HG02798 (cell line): ENCODE measurements at regions not wholly inside any gene's neighbourhood (a gene's known extent, or its start where the extent isn't known, plus 50 kb on each side); places are given as distances from the start of the nearest gene placed in this dataset.
"Not testable (repeated sequence)": the region's sequence is repeated elsewhere in the genome, so short reads cannot be mapped to it uniquely, and the experiment has no call there.

Source experiments
- ATAC-seq: cut with Tn5 transposase; IDR thresholded peaks from one replicate; pipeline ENCODE4 v1.9.1; 2021; ENCODE audit warnings: mild to moderate bottlenecking; ENCODE audit not compliant: unreplicated experiment, poor library complexity

DNA sequence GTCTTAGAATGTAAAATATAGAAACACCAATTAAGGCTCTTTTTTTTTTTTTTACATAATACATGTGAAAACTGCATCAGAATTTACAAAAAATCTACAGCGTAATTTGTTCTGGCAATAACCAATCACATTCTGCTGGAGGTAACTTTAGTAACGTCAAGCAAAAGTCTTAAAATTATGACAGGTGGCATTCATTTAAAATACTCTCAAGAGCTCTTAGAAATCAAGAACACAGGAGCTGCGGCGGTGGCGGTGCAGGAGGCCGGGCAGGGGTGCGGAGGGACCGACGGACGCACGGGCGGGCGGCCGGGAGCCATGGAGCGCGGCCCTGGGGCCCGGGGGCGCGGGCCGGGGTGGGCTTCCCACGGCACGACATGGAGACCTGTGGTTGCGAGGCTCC lies 202.4 kb downstream of the USP22 start:
- ATAC-seq = not testable (repeated sequence)

DNA sequence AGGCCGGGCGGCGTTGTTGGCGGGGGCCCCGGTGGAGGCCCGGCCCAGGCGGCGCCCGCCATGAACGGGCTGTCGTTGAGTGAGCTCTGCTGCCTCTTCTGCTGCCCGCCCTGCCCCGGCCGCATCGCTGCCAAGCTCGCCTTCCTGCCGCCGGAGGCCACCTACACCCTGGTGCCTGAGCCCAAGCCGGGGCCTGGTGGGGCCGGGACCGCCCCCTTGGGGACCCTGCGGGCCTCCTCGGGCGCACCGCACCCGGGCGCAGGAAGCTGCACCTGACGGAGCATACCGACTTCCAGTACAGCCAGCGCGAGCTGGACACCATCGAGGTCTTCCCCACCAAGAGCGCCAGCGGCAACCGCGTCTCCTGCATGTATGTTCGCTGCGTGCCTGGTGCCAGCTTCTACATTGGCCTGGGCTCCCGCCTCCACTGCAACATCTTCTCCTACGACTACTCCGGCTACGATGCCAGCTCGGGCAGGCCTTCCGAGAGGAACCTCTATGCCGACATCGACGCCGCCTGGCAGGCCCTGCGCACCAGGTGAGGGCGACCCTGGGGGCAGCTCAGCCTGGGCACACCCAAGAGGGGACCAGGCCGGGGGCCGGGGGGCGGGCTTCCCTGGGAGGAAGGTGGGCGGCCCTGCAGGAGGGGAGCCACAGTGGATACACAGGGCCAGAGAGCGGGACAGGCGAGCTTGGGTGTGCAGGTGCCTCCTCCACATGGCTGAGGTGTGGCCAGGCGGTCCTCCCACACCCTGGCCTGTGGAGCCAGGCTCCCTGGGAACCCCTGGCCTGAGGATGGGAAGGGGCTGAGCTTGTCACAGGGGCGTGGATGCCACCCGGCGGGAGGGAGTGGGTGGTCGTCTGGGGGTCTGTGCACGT lies 201.6 kb downstream of the USP22 start:
- ATAC-seq = not testable (repeated sequence)

DNA sequence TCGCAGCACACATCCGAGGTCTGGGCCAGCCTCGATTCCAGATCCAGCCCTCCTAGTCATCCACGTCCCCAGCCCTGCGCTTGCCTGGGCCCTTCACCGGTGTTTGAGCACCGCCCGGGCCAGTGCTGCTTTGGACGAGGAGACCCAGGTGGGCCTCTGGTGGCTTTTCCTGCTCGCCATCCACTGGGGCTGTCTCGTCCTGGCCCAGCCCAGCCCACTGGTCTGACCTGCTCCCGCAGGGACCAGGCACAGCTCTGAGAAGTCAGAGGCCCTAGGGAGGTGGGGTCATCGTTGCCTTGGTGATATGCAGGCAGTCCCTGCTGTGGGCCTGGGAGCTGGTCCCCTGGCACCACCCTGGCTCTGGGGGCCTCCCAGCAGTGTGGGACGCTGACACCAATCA lies 200.8 kb downstream of the USP22 start:
- ATAC-seq = not testable (repeated sequence)

DNA sequence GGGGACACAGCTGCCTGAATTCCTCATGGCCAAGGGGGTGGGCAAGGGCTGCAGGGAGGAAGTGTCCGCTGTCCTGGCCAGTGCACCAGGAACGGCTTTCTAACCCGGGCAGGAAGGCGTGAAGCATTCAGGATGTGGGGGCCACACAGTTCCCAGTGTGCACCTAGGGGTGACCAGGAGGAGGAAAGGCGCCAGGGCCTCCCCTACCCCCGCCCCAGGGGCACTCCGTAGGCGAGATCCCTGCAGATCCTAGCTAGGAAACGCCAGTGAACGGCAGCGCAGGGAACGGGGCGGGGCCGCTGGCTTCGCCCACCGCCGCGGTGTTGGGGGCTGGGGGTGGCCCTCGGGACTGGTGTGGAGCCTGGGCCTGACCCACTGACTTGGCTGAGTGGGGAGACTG lies 199.6 kb downstream of the USP22 start:
- not testable (repeated sequence) for ATAC-seq

DNA sequence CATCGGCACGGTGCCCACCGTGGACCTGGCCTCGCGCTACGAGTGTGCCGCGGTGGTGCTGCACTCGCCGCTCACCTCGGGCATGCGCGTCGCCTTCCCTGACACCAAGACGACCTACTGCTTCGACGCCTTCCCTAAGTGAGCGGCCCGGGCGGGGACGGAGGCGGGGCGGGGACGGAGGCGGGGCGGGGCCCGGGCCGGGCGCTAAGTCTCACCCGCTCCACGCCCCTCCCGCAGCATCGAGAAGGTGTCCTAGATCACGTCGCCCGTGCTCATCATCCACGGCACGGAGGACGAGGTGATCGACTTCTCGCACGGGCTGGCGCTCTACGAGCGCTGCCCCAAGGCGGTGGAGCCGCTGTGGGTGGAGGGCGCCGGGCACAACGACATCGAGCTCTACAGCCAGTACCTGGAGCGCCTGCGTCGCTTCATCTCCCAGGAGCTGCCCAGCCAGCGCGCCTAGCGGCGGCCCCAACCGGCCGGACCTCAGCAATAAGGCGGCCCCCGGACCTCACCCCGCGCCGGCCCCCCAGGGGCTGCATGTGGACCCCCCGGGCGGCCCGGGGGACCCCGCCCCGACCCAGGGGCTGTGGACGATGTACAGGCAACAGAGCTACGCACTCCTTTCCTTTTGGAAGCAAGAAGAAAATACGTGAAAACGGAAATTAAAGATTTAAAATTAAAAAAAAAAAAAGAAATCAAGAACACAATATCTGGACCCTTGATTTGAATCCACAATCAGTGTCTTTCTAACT lies 198.8 kb downstream of the USP22 start:
- not testable (repeated sequence) for ATAC-seq

DNA sequence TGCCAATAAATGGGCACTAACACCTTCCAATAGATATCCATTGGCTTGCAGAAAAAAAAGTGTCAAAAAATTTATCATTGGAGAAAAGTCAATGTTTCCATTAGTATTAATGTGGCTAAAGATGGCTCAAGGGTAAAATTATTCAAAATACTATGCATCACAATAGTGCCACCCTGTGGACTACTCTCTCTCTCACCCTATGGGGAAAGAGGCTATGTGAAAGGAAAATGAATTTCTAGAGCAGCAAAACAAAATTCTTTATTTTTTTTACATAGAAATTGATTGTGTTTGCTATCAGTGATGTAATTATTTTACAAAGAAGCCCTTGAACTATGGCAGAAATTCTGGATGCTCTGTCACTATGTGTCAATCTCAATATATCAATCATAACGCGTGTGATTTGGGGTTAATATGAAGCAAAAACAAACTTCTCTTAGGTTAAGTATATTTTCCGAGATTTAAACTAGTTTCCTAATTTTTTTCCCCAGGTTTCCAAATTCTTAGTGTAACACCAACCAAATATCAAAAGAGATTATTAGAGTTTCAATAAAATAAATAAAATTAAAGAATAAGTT lies 193.9 kb downstream of the USP22 start:
- not testable (repeated sequence) for ATAC-seq

DNA sequence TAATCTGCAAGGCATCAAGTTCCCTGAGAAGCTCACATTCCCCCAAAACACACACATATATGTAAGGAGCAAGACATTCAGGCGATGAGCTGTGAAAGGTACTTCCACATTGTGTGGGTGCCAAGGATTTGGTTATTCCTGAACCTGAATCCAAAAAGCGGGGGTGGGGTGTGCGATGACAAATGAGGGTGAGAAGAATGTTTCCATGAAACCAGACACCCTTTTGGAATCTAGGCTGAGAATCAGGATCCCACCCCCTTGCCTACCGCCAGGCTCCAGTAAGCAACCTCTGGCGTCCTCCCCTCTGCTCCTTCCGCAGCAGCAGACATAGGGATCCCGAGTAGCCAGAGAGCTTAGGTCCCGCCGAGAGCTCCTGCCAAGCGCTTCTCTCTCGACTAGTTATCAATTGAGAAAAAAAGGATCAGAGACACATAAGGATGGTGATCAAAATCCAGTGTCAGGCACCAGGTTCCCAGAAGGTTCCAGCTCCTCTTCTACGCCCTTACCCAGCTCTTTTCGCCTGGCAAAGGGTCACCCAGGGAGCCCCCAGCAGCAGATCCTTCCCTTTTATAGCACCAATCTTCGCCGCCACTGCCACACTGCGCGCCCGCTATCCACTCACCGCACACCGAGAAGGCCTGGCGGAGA lies 191.1 kb downstream of the USP22 start:
- ATAC-seq = not testable (repeated sequence)

DNA sequence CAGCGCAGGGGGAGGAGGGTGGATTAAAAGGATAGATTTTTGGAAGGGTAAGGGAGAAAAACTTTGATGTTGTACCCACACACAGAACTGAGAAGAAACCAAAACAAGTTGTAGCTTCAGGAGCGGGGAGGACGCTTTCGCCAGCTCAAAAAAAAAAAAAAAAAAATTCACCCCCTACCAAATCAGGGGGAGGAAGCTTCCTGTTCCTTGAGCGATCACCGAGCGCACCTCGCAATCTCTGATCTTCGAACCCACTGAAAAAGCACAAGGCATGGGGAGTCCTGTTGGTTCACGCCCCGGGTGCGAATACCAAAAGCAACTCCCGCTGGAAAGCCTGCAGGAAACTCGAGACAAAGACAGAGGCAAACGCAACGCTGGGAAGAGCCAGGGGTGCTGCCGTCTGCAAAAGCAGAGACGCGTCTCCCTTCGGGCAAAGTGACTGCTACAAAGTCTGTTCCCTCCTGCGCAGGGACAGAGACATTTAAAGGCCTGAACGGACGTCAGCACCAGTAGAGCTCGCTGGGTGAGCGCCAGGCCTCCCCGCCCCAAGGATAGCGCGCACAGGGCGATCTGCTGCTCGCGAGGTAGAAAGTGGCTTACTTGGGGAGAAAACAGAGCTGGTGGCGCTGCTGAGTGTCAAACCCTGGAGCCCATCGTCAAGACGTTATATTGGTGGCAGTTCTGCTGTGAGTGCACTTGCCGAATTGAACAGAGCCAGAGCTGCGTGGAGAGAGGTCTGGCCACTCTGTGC lies 190.4 kb downstream of the USP22 start:
- no peak for ATAC-seq

DNA sequence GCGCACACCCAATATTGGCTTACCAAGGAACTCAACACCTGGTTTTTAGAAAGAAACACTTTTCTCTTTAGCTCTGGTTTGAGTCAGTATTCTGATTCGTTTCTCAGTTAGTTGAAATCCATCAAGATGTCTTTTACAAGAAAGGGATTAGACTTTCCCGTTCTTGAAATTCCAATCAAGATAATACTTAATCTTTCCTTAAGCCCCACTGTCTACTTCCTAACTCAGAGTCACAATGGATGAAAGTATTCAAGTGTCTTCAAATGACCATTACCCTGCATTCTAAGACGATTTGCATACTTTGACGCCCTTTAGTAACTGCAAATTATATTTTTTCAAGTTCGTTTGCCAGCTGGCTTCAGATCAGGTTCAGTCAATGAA lies 189.8 kb downstream of the USP22 start:
- no peak for ATAC-seq

DNA sequence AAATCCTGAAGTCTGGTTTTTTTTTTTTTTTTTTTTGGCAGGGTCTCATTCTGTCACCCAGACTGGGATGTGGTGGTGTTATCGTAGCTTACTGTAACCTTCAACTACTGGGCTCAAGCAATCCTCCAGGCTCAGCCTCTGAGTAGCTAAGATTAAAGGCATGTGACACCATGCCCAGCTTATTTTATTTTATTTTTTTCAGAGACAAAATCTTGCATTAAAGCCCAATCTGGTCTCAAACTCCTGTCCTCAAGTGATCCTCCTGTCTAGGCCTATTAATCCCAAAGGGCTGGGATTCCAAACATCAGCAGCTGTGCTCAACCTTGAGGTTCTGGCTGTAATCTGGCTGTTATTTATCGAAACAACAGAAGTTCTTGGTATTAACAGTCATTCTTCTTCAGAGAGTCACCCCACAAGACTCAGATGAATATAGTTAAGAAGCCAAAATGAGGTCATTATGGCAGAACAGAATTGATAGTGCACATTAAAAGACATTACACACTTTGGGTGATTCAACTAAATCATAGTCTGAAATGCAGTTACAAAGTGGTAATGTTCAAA lies 186.8 kb downstream of the USP22 start:
- ATAC-seq = not testable (repeated sequence)

DNA sequence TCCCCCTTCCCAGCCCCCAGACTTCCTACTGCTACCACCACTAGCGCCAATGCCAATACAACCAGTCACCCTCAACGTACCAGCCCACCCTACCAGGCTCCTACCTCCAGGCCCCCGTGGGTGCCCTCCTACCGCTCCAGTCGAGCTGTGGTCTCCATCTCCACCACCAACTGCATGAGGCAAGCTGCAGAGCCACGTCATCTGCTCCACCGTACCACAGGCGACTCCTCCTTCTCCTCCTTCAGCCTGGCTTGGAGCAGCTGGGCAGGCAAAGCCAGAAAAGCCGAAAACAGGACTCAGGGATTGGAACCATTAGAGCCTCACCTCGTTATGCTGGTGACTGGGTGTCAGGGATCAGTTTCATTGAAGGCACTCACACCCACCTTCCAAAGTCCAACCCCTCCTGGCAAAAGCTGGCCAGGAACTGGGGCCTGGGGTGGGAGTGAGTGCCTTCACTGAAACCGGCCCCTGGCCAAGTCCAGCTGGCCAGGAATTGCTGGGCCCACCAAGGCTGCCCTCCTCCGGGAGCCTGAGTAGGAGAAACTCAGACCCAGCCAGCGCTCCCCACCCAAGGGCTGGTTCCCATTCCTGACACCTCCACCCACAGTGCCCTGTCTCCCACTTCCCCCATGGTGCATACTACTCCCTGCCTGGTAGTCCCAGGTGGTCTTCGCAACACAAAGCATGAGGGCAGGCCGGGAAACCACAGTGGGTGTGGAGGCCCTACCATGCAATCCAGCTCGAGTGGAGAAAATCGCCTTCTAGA lies 176.2 kb downstream of the USP22 start:
- ATAC-seq = not testable (repeated sequence)

DNA sequence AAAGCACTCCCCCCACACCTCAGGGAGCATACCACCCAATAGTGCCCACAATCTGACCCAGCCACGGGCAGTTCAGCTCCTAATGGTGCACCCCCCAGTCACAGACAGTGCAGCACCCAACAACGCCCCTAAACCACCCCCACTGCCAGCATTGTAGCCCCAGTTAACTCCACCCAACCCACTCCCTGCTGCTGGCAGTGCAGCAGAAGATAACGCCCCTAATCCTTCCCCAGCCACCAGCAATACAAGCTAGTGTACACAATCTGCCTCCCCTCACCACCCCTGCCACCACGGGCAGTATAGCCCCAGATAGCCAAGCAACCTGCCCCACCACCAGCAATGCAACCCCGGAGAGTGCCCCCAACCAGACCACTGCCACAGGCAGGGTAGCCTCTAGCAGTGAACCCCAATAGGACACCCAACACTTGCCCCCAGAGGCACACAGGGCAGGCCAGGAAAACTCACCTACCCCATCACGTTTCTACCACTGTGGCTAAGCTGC lies 175.3 kb downstream of the USP22 start:
- not testable (repeated sequence) for ATAC-seq

DNA sequence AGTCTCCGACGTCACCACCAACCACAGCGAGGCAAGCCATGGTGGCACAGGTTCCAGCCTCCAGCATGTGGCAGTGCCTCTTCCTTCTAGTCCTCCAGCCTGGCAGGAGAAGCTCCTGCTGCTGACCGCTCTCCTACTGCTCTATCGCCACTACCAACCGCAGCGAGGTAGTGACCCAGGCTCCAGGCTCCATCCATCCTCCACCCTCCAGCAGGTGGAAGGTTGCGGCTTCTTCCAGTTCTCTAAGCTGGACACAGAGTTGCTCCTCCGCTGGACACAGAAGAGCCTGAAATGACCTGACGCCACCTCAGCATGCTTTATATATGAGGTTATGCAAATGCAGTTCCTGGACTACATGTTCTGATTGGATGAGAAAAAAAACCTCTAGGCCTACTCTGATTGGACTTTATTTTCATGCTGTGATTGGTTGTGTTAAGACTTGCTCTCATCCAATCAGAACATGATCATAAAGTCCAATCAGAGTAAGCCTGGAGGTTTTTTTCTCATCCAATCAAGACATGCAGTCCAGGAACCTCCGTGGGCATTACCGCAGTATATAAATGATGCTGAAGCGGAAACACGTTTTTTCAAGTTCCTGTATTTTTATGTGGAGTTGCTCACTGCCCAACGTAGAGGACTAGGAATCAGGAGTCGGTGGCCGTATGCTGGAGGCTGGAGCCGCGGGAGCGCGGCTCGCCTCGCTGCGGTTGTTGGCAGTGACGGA lies 174.7 kb downstream of the USP22 start:
- ATAC-seq = not testable (repeated sequence)

DNA sequence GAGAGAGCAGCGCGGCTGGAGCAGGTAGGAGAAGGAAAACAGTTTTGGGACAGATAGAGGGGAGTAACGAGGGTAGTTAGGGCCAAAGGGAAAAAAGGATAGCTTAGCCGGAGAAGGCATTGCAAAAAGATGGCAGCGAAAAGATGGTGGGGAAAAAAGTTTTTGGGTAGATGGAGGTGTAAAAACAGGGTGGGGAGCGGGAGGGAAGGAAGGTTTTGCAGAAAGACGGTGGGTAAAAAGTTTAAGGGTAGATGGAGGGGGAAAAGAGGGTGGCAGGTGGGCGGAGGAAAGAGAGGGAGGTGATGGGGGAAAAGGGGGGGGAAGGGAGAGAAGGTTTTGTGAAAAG lies 174.2 kb downstream of the USP22 start:
- ATAC-seq = not testable (repeated sequence)

DNA sequence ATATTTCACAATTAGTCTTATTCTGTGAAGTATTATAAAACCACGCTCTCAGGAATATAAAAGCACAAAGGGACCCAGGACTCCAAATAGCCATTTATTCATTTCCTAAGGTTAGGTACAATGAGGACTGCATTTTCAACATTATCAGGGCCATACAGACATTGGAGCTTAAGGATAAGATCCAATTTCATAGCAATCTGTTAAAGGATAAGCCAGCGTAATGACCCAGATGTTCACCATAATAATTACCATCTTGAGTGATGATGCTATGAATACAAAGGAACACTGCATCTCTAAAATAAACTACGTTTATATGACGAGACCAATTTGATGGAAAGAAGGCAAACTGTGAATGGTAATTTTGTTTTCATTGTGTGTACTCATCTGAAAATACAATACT lies 169.6 kb downstream of the USP22 start:
- not testable (repeated sequence) for ATAC-seq

DNA sequence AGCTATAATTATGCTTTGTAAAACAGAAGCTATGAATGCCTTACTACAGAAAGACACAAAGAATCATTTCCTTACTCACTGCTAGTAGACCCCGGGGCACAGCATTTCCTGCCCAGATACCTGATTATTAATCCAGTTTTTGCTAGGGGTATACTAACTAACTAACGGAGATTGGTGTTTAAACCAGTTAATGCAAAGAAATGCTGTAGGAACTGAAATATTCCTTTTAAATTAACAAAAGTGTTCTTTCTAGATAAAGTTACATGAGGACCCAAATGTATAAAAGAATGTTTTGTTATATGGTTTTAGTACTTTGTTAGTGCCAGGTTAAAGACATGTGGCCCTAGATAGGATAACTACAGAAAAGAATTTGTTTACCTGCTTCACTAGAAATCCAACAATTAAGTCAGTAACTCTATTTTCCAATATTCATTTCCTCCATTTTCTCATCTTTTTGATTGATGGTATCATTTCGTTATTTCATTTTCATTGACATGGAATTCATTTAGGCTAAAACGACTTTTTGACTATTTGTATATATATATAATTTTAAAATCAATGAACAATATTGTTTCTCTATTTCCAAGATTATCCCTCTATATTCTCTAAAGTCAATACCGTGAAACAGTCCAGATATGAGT lies 169.0 kb downstream of the USP22 start:
- not testable (repeated sequence) for ATAC-seq

DNA sequence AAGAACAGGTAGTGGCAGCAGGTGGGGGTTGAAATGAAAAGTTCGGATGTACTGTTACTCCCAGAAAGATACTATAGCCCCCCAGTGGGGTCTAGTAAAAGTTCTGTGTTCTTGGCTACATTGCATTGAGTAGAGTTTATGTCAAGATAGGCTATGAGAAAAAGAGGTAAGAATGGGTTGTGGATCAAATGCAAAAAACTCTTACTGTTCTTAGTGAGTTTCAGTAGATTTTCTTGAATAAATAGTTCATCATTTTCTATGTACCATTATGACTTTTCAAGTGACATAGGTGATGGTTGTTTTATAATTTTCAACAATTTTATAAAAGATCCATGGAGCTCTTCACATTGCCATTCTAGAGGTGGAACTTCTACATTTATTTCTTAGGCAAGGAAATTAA lies 165.4 kb downstream of the USP22 start:
- not testable (repeated sequence) for ATAC-seq

DNA sequence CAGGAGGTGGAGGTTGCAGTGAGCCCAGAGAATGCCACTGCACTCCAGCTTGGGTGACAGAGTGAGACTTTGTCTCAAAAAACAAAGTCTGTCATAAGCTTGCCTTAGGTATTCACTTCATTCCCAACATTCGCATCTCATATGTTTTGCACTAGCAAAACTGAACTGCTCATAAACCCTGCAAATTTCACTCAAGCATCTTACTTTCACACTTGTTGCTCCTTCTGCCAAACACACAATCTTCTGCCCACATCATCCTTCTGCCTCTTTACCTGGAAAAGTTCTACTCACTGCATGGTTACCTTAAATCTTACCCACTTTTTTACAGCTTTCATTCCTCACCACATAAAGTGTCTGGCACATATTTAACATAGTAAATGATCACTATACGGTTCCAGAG lies 152.5 kb downstream of the USP22 start:
- ATAC-seq = no peak
